H1 (cell line): ENCODE measurements at regions not wholly inside any gene's neighbourhood (a gene's known extent, or its start where the extent isn't known, plus 50 kb on each side); places are given as distances from the start of the nearest gene placed in this dataset.

Source experiments
- CHD2 ChIP-seq: IDR thresholded peaks from 2 replicates; pipeline ENCODE4 v1.6.1; 2012; ENCODE audit warnings: low read length, improper control_type of control experiment
- CTCF ChIP-seq, 3 experiments: IDR thresholded peaks; 1 replicate in 2 of 3; 2 replicates in 1 of 3; pipeline versions ENCODE4 v1.5.1 to v1.6.1; 2011; ENCODE audit warnings: low read length in 3 of 3, mild to moderate bottlenecking in 3 of 3, inconsistent platforms in 2 of 3, low read depth in 1 of 3, moderate library complexity in 1 of 3; ENCODE audit not compliant: insufficient read depth in 1 of 3; ENCODE audit errors: control extremely low read depth in 1 of 3
- JUND ChIP-seq: IDR thresholded peaks from 2 replicates; pipeline ENCODE4 v1.6.1; 2011; ENCODE audit warnings: mild to moderate bottlenecking, improper control_type of control experiment, low read length
- MAFK ChIP-seq: IDR thresholded peaks from 2 replicates; pipeline ENCODE4 v1.6.1; 2012; ENCODE audit warnings: low read depth, mild to moderate bottlenecking, improper control_type of control experiment, low read length
- NRF1 ChIP-seq: IDR thresholded peaks from 2 replicates; pipeline ENCODE4 v1.6.1; 2011; ENCODE audit warnings: mild to moderate bottlenecking, low read depth, low read length, improper control_type of control experiment
- POLR2AphosphoS5 ChIP-seq: IDR thresholded peaks from 2 replicates; pipeline ENCODE4 v1.6.1; 2011; ENCODE audit warnings: low read depth, low read length
- RAD21 ChIP-seq, 2 experiments: IDR thresholded peaks in 1 of 2; conservative IDR thresholded peaks in 1 of 2; 2 replicates each; pipeline ENCODE4 v1.6.1; 2011; ENCODE audit warnings: low read depth in 2 of 2, low read length in 2 of 2, improper control_type of control experiment in 1 of 2, inconsistent platforms in 1 of 2, mild to moderate bottlenecking in 1 of 2, moderate library complexity in 1 of 2
- SIN3A ChIP-seq, 2 experiments: IDR thresholded peaks in 1 of 2; conservative IDR thresholded peaks in 1 of 2; 2 replicates each; pipeline ENCODE4 v1.6.1; 2011 to 2012; ENCODE audit warnings: low read length in 2 of 2, improper control_type of control experiment in 1 of 2, low read depth in 1 of 2, mild to moderate bottlenecking in 1 of 2
- YY1 ChIP-seq: IDR thresholded peaks from 2 replicates; pipeline ENCODE4 v1.6.1; 2011; ENCODE audit warnings: low read depth, mild to moderate bottlenecking, low read length
- ZNF274 ChIP-seq: IDR thresholded peaks from 2 replicates; pipeline ENCODE4 v1.7.0; 2012; ENCODE audit warnings: low read length, borderline replicate concordance; ENCODE audit errors: extremely low read depth

GRCh38 chr21:14827468-14827867, 237.3 kb downstream of the NRIP1 start:
- no peak for TF ChIP-seq ZNF274
- TF ChIP-seq YY1 = no peak
- TF ChIP-seq POLR2AphosphoS5 = no peak
- TF ChIP-seq RAD21 (IDR thresholded peaks at IDR 0.05 in 1 of 2, conservative IDR thresholded peaks at IDR 0.05 in 1 of 2; ENCODE audit: low read depth in 2 of 2, low read length in 2 of 2) = no peak
- no peak for TF ChIP-seq JUND
- TF ChIP-seq SIN3A (conservative IDR thresholded peaks at IDR 0.05 in 1 of 2, IDR thresholded peaks at IDR 0.05 in 1 of 2; ENCODE audit: low read depth in 1 of 2, low read length in 2 of 2) = no peak
- TF ChIP-seq CTCF (IDR thresholded peaks at IDR 0.05; ENCODE audit: control extremely low read depth in 1 of 3, insufficient read depth in 1 of 3, low read depth in 1 of 3, low read length in 3 of 3) = no peak
- no peak for TF ChIP-seq NRF1
- no peak for TF ChIP-seq MAFK
- TF ChIP-seq CHD2 = no peak
